ENCODE measurements at regions not wholly inside any gene's neighbourhood (a gene's known extent, or its start where the extent isn't known, plus 50 kb on each side); places are given as distances from the start of the nearest gene placed in this dataset.
A peak's percentile ranks its signal among the peaks of the same experiment; 100 is the strongest.
"Not testable (repeated sequence)": the region's sequence is repeated elsewhere in the genome, so short reads cannot be mapped to it uniquely, and the experiment has no call there.

- no peak for TF ChIP-seq POLR2AphosphoS5 (IDR thresholded peaks at IDR 0.05)
- no peak for TF ChIP-seq CTCF (IDR thresholded peaks at IDR 0.05)
- TF ChIP-seq POLR2A (IDR thresholded peaks at IDR 0.05): no peak
- no peaks in the 10 kb centered on the region for H3K9me3 ChIP-seq
- H3K27ac ChIP-seq: no peak overlapping the region
- no peak for DNase-seq (ENCODE audit: low spot score)
- H3K4me3 ChIP-seq: no peak overlapping the region
- H3K4me1 ChIP-seq (replicated peaks): no peaks in the 10 kb centered on the region
- WGBS: 92% methylated on average over 7 of the region's 7 CpGs
- H3K27me3 ChIP-seq (replicated peaks; ENCODE audit: insufficient read depth): no peaks in the 10 kb centered on the region
- intact Hi-C loops (cut with DNase I): no loop called here
- no peaks in the 10 kb centered on the region for H3K36me3 ChIP-seq
Observed at GRCh38 chr6:37085198-37085597, 79.7 kb downstream of the FGD2 start.

- WGBS: 100% methylated on average over 2 of the region's 2 CpGs
- TF ChIP-seq CTCF (IDR thresholded peaks at IDR 0.05) (no peak), POLR2AphosphoS5 (IDR thresholded peaks at IDR 0.05) (no peak), POLR2A (IDR thresholded peaks at IDR 0.05) (no peak)
- H3K4me3 ChIP-seq: no peak overlapping the region
- intact Hi-C loops (cut with DNase I): no loop called here
- H3K27me3 ChIP-seq (replicated peaks; ENCODE audit: insufficient read depth): no peaks in the 10 kb centered on the region
- H3K27ac ChIP-seq: no peak overlapping the region
- H3K4me1 ChIP-seq (replicated peaks): no peaks in the 10 kb centered on the region
- DNase-seq (ENCODE audit: low spot score): no peak
- H3K9me3 ChIP-seq: no peaks in the 10 kb centered on the region
- no peaks in the 10 kb centered on the region for H3K36me3 ChIP-seq
Observed at GRCh38 chr6:37088897-37089296, 81.1 kb upstream of the PIM1 start.

GRCh38 chr6:37089783-37090182 lies 80.2 kb upstream of the PIM1 start:
- Histone ChIP-seq H3K27me3 (replicated peaks; ENCODE audit: insufficient read depth) (no peaks in the 10 kb centered on the region), H3K4me3 (no peak overlapping the region), H3K36me3 (no peaks in the 10 kb centered on the region), H3K4me1 (replicated peaks) (no peaks in the 10 kb centered on the region), H3K9me3 (no peaks in the 10 kb centered on the region), H3K27ac (no peak overlapping the region)
- intact Hi-C loops (cut with DNase I): no loop called here
- TF ChIP-seq CTCF (IDR thresholded peaks at IDR 0.05): no peak
- no peak for TF ChIP-seq POLR2A (IDR thresholded peaks at IDR 0.05)
- TF ChIP-seq POLR2AphosphoS5 (IDR thresholded peaks at IDR 0.05): no peak
- no peak for DNase-seq (ENCODE audit: low spot score)
- WGBS: 93% methylated on average over 3 of the region's 3 CpGs

- H3K4me3 ChIP-seq; H3K4me1 ChIP-seq (replicated peaks); H3K27ac ChIP-seq; H3K36me3 ChIP-seq; intact Hi-C loops (cut with DNase I); H3K27me3 ChIP-seq (replicated peaks; ENCODE audit: insufficient read depth); DNase-seq (ENCODE audit: low spot score); H3K9me3 ChIP-seq: not testable (repeated sequence)
- 97% methylated on average over 13 of the region's 13 CpGs for WGBS
Observed at GRCh38 chr6:37091104-37091503, 78.8 kb upstream of the PIM1 start.

GRCh38 chr6:37091586-37091985 lies 78.4 kb upstream of the PIM1 start:
- H3K36me3 ChIP-seq; H3K27ac ChIP-seq; H3K27me3 ChIP-seq (replicated peaks; ENCODE audit: insufficient read depth); DNase-seq (ENCODE audit: low spot score); intact Hi-C loops (cut with DNase I); H3K4me1 ChIP-seq (replicated peaks); H3K9me3 ChIP-seq; H3K4me3 ChIP-seq: not testable (repeated sequence)
- WGBS: 90% methylated on average over 9 of the region's 9 CpGs

GRCh38 chr6:37092923-37093727 lies 76.8 kb upstream of the PIM1 start:
- H3K4me1 ChIP-seq (replicated peaks): no peaks in the 10 kb centered on the region
- no peak overlapping the region for H3K4me3 ChIP-seq
- WGBS: 58% methylated on average over 14 of the region's 14 CpGs
- TF ChIP-seq CTCF (IDR thresholded peaks at IDR 0.05) (no peak), POLR2A (IDR thresholded peaks at IDR 0.05) (peak; percentile 2)
- no peaks in the 10 kb centered on the region for H3K27me3 ChIP-seq (replicated peaks; ENCODE audit: insufficient read depth)
- H3K36me3 ChIP-seq: no peaks in the 10 kb centered on the region
- no peaks in the 10 kb centered on the region for H3K9me3 ChIP-seq
- no peak for DNase-seq (ENCODE audit: low spot score)
- intact Hi-C loops (cut with DNase I): no loop called here
- H3K27ac ChIP-seq: no peak overlapping the region
